ENCODE measurements at regions not wholly inside any gene's neighbourhood (a gene's known extent, or its start where the extent isn't known, plus 50 kb on each side); places are given as distances from the start of the nearest gene placed in this dataset.
"Not testable (repeated sequence)": the region's sequence is repeated elsewhere in the genome, so short reads cannot be mapped to it uniquely, and the experiment has no call there.

GRCh38 chr17:16832853-16833252 lies 139.1 kb downstream of the TNFRSF13B start:
- H2AFZ ChIP-seq (ENCODE audit: low read depth); H3K4me2 ChIP-seq; H3K9ac ChIP-seq; POLR2A ChIA-PET; H3K4me1 ChIP-seq (ENCODE audit: control insufficient read depth in 1 of 2, insufficient read depth in 2 of 2, low read depth in 1 of 2, low read length in 1 of 2); H3K4me3 ChIP-seq (ENCODE audit: low read depth in 2 of 2, low read length in 1 of 2); H4K20me1 ChIP-seq (ENCODE audit: insufficient read depth); H3K9me2 ChIP-seq; H3K9me3 ChIP-seq; DNase-seq; H3F3A ChIP-seq (replicated peaks; ENCODE audit: insufficient read depth); H3K36me3 ChIP-seq (replicated peaks in 1 of 2; ENCODE audit: control insufficient read depth in 1 of 2, insufficient read depth in 2 of 2, low read length in 1 of 2); H3K27me3 ChIP-seq (ENCODE audit: insufficient read depth); H3K79me2 ChIP-seq (ENCODE audit: insufficient read depth); H3K27ac ChIP-seq (ENCODE audit: low read depth in 2 of 2, low read length in 1 of 2); CTCF ChIA-PET: not testable (repeated sequence)
- WGBS (ENCODE audit: low lambda C conversion rate) = 30% methylated on average over 5 of the region's 8 CpGs

- H3K36me3 ChIP-seq (replicated peaks in 1 of 2; ENCODE audit: control insufficient read depth in 1 of 2, insufficient read depth in 2 of 2, low read length in 1 of 2); DNase-seq; H3K79me2 ChIP-seq (ENCODE audit: insufficient read depth); H3K27ac ChIP-seq (ENCODE audit: low read depth in 2 of 2, low read length in 1 of 2); H3K4me3 ChIP-seq (ENCODE audit: low read depth in 2 of 2, low read length in 1 of 2); H3K9ac ChIP-seq; H4K20me1 ChIP-seq (ENCODE audit: insufficient read depth); H3K9me2 ChIP-seq; H2AFZ ChIP-seq (ENCODE audit: low read depth); H3K4me1 ChIP-seq (ENCODE audit: control insufficient read depth in 1 of 2, insufficient read depth in 2 of 2, low read depth in 1 of 2, low read length in 1 of 2); H3K27me3 ChIP-seq (ENCODE audit: insufficient read depth); H3K4me2 ChIP-seq; H3F3A ChIP-seq (replicated peaks; ENCODE audit: insufficient read depth); CTCF ChIA-PET; POLR2A ChIA-PET; H3K9me3 ChIP-seq: not testable (repeated sequence)
- 51% methylated on average over 9 of the region's 14 CpGs for WGBS (ENCODE audit: low lambda C conversion rate)
Observed at GRCh38 chr17:16832206-16832605, 139.7 kb downstream of the TNFRSF13B start.

GRCh38 chr17:16830770-16831169 lies 140.7 kb downstream of the CCDC144A start:
- H3K9me2 ChIP-seq; H4K20me1 ChIP-seq (ENCODE audit: insufficient read depth); H3K27me3 ChIP-seq (ENCODE audit: insufficient read depth); CTCF ChIA-PET; H3K4me1 ChIP-seq (ENCODE audit: control insufficient read depth in 1 of 2, insufficient read depth in 2 of 2, low read depth in 1 of 2, low read length in 1 of 2); H2AFZ ChIP-seq (ENCODE audit: low read depth); H3F3A ChIP-seq (replicated peaks; ENCODE audit: insufficient read depth); DNase-seq; H3K9ac ChIP-seq; H3K4me2 ChIP-seq; H3K9me3 ChIP-seq; H3K36me3 ChIP-seq (replicated peaks in 1 of 2; ENCODE audit: control insufficient read depth in 1 of 2, insufficient read depth in 2 of 2, low read length in 1 of 2); H3K79me2 ChIP-seq (ENCODE audit: insufficient read depth); H3K27ac ChIP-seq (ENCODE audit: low read depth in 2 of 2, low read length in 1 of 2); H3K4me3 ChIP-seq (ENCODE audit: low read depth in 2 of 2, low read length in 1 of 2); POLR2A ChIA-PET: not testable (repeated sequence)
- WGBS (ENCODE audit: low lambda C conversion rate) = 71% methylated on average over 3 of the region's 6 CpGs

GRCh38 chr17:16830219-16830618 lies 140.2 kb downstream of the CCDC144A start:
- H3K79me2 ChIP-seq (ENCODE audit: insufficient read depth); H3K36me3 ChIP-seq (replicated peaks in 1 of 2; ENCODE audit: control insufficient read depth in 1 of 2, insufficient read depth in 2 of 2, low read length in 1 of 2); H3K4me3 ChIP-seq (ENCODE audit: low read depth in 2 of 2, low read length in 1 of 2); POLR2A ChIA-PET; H3K27ac ChIP-seq (ENCODE audit: low read depth in 2 of 2, low read length in 1 of 2); H3K9ac ChIP-seq; H3K9me2 ChIP-seq; H3K9me3 ChIP-seq; H3K27me3 ChIP-seq (ENCODE audit: insufficient read depth); CTCF ChIA-PET; H3F3A ChIP-seq (replicated peaks; ENCODE audit: insufficient read depth); H3K4me1 ChIP-seq (ENCODE audit: control insufficient read depth in 1 of 2, insufficient read depth in 2 of 2, low read depth in 1 of 2, low read length in 1 of 2); H3K4me2 ChIP-seq; DNase-seq; H4K20me1 ChIP-seq (ENCODE audit: insufficient read depth); H2AFZ ChIP-seq (ENCODE audit: low read depth): not testable (repeated sequence)
- WGBS (ENCODE audit: low lambda C conversion rate) = 14% methylated on average over 2 of the region's 12 CpGs

Measured in SK-N-SH (cell line).